ENCODE measurements at regions not wholly inside any gene's neighbourhood (a gene's known extent, or its start where the extent isn't known, plus 50 kb on each side); places are given as distances from the start of the nearest gene placed in this dataset.

- Histone ChIP-seq H2AK5ac (ENCODE audit: low read depth, low read length) (no peak overlapping the region), H3K27ac (ENCODE audit: low read depth, low read length) (no peak overlapping the region), H2BK20ac (ENCODE audit: low read length) (no peak overlapping the region), H3K4ac (replicated peaks; ENCODE audit: insufficient read length, low read depth, low read length) (no peak overlapping the region), H3K56ac (replicated peaks; ENCODE audit: insufficient read length, low read depth, low read length) (no peak overlapping the region), H3K9me3 (ENCODE audit: insufficient read depth in 2 of 2, low read depth in 1 of 2, low read length in 1 of 2) (no peaks in the 10 kb centered on the region), H3K4me3 (ENCODE audit: extremely low read depth in 1 of 4, insufficient read depth in 2 of 4, low read depth in 3 of 4, low read length in 4 of 4) (no peak overlapping the region), H4K8ac (ENCODE audit: extremely low read depth, insufficient read depth, low read length) (no peak overlapping the region), H2BK120ac (replicated peaks; ENCODE audit: low read depth, low read length) (no peak overlapping the region), H3K23ac (ENCODE audit: insufficient read length) (no peak overlapping the region), H3K79me1 (ENCODE audit: low read depth, low read length) (no peaks in the 10 kb centered on the region), H3K23me2 (ENCODE audit: low read depth, low read length) (no peaks in the 10 kb centered on the region), H2BK12ac (ENCODE audit: low read depth, low read length) (no peak overlapping the region), H2BK5ac (ENCODE audit: low read depth, low read length) (no peak overlapping the region), H3K36me3 (ENCODE audit: control insufficient read depth in 2 of 4, insufficient read depth in 4 of 4, low read length in 3 of 4) (no peaks in the 10 kb centered on the region), H3K79me2 (ENCODE audit: control insufficient read depth in 1 of 2, insufficient read depth in 2 of 2, low read length in 2 of 2) (no peaks in the 10 kb centered on the region), H3K4me1 (replicated peaks in 1 of 4; ENCODE audit: control insufficient read depth in 3 of 4, insufficient read depth in 4 of 4, low read length in 3 of 4) (peaks cover 0 to 2% (median 0%) of the 10 kb centered on the region in 4 experiments; a peak in 2 of 7 replicates), H4K20me1 (replicated peaks in 1 of 2; ENCODE audit: control insufficient read depth in 1 of 2, insufficient read depth in 2 of 2, low read length in 2 of 2) (no peaks in the 10 kb centered on the region), H3K18ac (ENCODE audit: extremely low read depth, low read length) (no peak overlapping the region), H3K4me2 (ENCODE audit: insufficient read depth in 1 of 2, low read depth in 2 of 2, low read length in 2 of 2) (no peak overlapping the region), H3K9ac (replicated peaks in 1 of 4; ENCODE audit: extremely low read depth in 1 of 4, low read depth in 3 of 4, low read length in 3 of 4) (no peak overlapping the region), H2AFZ (ENCODE audit: low read length) (no peak overlapping the region), H2BK15ac (ENCODE audit: low read length) (no peak overlapping the region), H4K91ac (replicated peaks; ENCODE audit: insufficient read length, low read length) (no peak overlapping the region), H3K14ac (ENCODE audit: insufficient read length) (no peak overlapping the region), H3K27me3 (replicated peaks in 1 of 4; ENCODE audit: control insufficient read depth in 3 of 4, extremely low read depth in 1 of 4, insufficient read depth in 3 of 4, low read length in 3 of 4) (no peaks in the 10 kb centered on the region), H4K5ac (ENCODE audit: insufficient read length, low read depth, low read length) (no peak overlapping the region)
- FAIRE-seq = no peak
- ChIA-PET CTCF (ENCODE audit: partially characterized antibody) (interaction anchor here (1.1 kb wide), 1 partner anchor 35 kb away, joined by 3 read pairs; no protein-coding TSS in a partner anchor), POLR2A (ENCODE audit: partially characterized antibody) (no interaction called here)
- 89% methylated on average over 3 of the region's 3 CpGs; no CpG with 5 or more reads in 1 of the 2 experiments for WGBS, 2 experiments (ENCODE audit: extremely low coverage in 1 of 2, insufficient coverage in 1 of 2, insufficient read length in 1 of 2, insufficient replicate concordance in 2 of 2, low coverage in 1 of 2, low lambda C conversion rate in 2 of 2, missing lambda C conversion rate in 1 of 2)
- no peak for DNase-seq (ENCODE audit: low read depth in 1 of 2, low spot score in 2 of 2)
- no peak for TF ChIP-seq HDAC6 (IDR thresholded peaks at IDR 0.05; ENCODE audit: low read depth, low read length)
- no peak for TF ChIP-seq CTBP2 (IDR thresholded peaks at IDR 0.05; ENCODE audit: borderline replicate concordance, insufficient read depth, insufficient read length, low read length)
- no peak for TF ChIP-seq HDAC2 (IDR thresholded peaks at IDR 0.05; ENCODE audit: borderline replicate concordance in 1 of 2, low read depth in 2 of 2, low read length in 2 of 2)
- no peak for TF ChIP-seq SIRT6 (IDR thresholded peaks at IDR 0.05; ENCODE audit: low read length)
- TF ChIP-seq CBX8 (IDR thresholded peaks at IDR 0.05; ENCODE audit: borderline replicate concordance, low read depth, low read length) = no peak
- no peak for TF ChIP-seq RAD21 (IDR thresholded peaks at IDR 0.05 in 1 of 2, conservative IDR thresholded peaks at IDR 0.05 in 1 of 2; ENCODE audit: low read depth in 2 of 2, low read length in 2 of 2)
- TF ChIP-seq NRF1 (IDR thresholded peaks at IDR 0.05; ENCODE audit: low read depth, low read length) = no peak
- no peak for TF ChIP-seq TEAD4 (IDR thresholded peaks at IDR 0.05; ENCODE audit: low read depth, low read length)
- TF ChIP-seq KDM4A (IDR thresholded peaks at IDR 0.05; ENCODE audit: low read depth, low read length, severe bottlenecking) = no peak
Measured at GRCh38 chr6:134447423-134447822, 129.5 kb upstream of the SGK1 start.
